ENCODE measurements at regions not wholly inside any gene's neighbourhood (a gene's known extent, or its start where the extent isn't known, plus 50 kb on each side); places are given as distances from the start of the nearest gene placed in this dataset.
"Not testable (repeated sequence)": the region's sequence is repeated elsewhere in the genome, so short reads cannot be mapped to it uniquely, and the experiment has no call there.

- no peak for ATAC-seq
Measured at GRCh38 chr5:109992264-109992915, 302.7 kb downstream of the MAN2A1 start.

DNA sequence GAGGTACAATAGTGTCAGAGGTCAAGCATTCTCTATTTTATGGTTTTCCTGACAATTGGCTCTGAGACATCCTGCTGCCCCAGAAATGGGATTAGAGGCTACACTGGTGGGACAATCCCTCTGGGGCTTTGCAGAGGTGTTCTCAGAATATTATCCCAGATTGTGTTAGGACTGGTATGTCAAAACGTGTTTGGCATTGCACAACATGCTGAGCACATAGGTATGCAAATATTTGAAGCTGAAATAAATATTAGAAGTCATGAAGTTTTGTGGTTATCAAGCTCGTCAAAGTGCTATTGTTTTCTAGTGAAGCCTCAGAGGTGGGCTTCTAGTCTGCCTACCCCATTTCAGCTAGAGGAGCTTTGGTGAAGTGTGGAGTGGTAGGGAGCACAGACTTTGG is 304.4 kb downstream of the MAN2A1 start:
- ATAC-seq, result no peak

DNA sequence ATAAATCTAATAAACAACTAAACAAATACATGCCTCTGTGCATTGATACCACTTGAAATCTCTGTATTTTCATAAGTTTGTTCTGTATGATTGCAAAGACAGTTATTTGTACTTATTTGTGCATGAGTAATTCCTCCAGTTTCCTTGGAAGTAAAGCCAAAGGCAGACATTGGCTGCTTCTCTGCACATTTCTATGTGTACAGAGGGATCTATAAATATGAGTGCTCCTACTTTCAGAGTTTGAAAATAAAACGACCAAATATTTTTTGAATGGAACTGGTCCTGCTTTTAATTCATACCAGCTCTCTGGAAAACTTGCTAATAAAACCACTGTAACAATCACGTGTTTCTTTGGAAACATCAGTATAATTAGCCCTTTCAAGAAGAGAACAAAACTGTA is 306.5 kb downstream of the MAN2A1 start:
- ATAC-seq, result no peak

- ATAC-seq, result no peak
Measured at GRCh38 chr5:109997161-109997560, 307.4 kb downstream of the MAN2A1 start.

DNA sequence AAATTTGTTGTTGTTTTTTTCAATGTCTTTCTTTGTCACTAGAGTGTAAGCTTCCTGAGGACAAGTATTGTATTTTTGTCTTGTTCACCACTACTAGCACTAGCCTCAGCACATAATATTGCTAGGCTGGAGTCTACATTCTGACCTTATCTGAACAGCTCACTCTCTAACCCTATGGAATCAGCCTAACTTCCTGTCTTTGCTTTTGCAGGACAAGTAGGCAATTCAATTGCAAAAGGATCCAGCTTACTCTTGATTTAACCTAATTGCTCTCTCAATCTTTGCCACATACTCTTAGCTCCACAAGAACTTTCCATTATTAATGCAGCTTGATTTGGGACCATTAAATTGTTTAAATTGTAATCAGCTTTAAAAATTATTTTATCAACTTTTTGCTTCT is 308.5 kb downstream of the MAN2A1 start:
- ATAC-seq, result no peak

- ATAC-seq, result no peak
Measured at GRCh38 chr5:109998726-109999125, 309.0 kb downstream of the MAN2A1 start.

GRCh38 chr5:110001648-110002047 is 311.9 kb downstream of the MAN2A1 start:
- ATAC-seq, result no peak

DNA sequence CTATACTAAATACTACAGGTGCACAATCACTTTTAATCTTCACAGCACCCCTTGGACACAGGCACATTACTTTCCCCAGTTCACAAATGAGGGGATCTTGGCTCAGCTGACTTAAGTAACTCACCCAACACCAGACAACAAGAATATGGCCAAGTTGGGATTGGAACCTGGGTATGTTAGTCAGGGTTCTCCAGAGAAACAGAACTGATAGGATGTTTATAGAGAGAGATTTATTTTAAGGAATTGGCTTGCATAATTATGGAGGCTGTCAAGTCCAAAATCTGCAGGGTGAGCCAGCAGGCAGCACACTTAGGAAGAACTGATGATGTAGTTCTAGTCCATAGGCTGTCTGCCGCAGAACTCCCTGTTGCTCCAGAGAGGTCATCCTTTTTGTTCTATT is 312.9 kb downstream of the MAN2A1 start:
- ATAC-seq, result no peak

DNA sequence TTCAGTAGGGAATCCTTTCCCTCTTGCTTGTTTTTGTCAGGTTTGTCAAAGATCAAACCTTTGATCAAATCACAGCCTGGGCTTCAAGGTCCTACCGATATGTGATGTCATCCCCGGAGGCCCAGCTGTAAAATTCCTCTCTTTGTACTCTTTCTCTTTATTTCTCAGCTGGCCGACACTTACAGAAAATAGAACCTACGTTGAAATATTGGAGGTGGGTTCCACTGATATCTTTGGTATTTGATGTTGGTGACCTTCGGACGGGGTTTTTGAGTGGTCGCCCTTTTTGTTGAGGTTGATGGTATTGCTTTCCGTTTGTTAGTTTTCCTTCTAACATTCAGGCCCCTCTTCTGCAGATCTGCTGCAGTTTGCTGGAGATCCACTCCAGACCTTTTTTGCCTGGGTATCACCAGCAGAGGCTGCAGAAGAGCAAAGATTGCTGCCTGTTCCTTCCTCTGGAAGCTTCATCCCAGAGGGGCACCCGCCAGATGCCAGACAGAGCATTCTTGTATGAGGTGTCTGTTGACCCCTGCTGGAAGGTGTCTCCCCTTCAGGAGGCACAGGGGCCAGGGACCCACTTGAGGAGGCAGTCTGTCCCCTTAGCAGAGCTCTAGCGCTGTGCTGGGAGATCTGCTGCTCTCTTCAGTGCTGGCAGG is 316.3 kb downstream of the MAN2A1 start:
- not testable (repeated sequence) for ATAC-seq

DNA sequence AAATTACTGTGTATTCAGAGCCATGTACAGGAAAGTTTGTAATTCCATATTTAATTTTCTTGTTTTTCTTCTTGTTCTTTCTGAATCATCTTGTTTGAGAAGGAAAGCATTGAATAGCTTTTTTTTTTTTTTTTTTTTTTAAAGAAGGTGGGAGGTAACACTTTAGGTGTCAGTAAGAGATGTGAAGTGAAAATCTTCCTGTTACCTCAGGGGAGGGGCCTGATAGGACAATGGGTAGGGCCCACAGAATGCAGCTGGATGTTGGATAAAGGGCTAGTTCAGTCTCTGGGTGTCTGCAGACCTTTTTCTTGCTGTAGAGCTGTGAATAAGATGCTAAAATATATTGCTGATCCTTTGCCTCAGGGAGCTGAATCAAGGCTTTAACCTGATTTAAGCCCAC is 317.4 kb downstream of the MAN2A1 start:
- ATAC-seq, result no peak

DNA sequence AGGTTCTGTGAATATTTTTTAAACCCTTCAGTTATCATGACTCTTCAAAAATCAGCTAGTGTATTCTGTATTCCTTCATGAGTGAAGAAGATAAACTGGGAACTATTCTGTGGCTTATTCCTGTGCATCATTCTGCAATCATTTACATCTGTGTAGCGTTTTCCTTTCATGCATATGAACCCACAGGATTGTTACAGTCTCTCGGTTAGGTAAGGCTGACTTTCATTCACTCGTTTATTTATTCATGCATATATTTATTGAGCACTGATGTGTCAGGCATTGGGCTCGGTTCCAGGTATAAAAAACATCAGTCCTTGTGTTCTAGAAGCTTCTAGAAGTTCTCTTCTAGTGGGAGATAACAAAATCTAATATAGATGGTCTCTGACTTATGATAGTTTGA is 318.4 kb downstream of the MAN2A1 start:
- no peak for ATAC-seq

- no peak for ATAC-seq
Measured at GRCh38 chr5:110012145-110012544, 322.4 kb downstream of the MAN2A1 start.

DNA sequence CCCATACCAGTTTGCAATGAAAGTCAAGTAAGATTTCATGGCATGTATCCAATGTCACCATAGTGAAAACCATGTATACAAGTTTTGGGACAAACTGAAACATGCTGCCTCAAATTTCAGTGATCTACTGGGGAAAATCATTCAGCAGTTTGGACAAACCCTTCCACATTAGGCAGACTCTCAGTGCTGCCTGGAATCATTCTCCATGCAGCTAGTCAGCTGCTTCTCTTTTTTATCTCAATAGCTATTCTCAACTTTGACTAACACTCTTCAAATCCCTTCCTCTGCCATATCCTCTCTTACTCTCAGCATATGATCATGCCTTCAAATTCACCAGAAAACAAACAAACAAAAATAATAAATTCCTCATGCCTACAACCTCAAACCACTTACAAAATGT is 323.3 kb downstream of the MAN2A1 start:
- ATAC-seq, result no peak

GRCh38 chr5:110017854-110018253 is 328.1 kb downstream of the MAN2A1 start:
- no peak for ATAC-seq

GRCh38 chr5:110018509-110018908 is 328.8 kb downstream of the MAN2A1 start:
- no peak for ATAC-seq

GRCh38 chr5:110019119-110019518 is 329.4 kb downstream of the MAN2A1 start:
- ATAC-seq, result no peak

GRCh38 chr5:110019780-110020179 is 330.1 kb downstream of the MAN2A1 start:
- ATAC-seq, result no peak

DNA sequence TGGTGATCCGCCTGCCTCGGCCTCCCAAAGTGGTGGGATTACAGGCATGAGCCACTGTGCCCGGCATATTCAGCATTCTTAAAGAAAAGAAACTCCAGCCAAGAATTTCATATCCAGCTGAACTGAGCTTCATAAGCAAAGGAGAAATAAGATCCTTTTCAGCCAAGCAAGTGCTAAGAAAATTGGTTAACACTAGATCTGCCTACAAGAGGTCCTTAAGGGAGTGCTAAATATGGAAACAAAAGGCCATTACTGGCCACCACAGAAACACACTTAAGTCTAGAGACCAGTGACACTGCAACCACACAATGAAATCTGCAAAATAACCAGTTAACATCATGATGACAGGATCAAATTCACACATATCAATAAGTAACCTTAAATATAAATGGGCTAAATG is 331.5 kb downstream of the MAN2A1 start:
- no peak for ATAC-seq

- no peak for ATAC-seq
Measured at GRCh38 chr5:110025160-110025559, 335.4 kb downstream of the MAN2A1 start.

DNA sequence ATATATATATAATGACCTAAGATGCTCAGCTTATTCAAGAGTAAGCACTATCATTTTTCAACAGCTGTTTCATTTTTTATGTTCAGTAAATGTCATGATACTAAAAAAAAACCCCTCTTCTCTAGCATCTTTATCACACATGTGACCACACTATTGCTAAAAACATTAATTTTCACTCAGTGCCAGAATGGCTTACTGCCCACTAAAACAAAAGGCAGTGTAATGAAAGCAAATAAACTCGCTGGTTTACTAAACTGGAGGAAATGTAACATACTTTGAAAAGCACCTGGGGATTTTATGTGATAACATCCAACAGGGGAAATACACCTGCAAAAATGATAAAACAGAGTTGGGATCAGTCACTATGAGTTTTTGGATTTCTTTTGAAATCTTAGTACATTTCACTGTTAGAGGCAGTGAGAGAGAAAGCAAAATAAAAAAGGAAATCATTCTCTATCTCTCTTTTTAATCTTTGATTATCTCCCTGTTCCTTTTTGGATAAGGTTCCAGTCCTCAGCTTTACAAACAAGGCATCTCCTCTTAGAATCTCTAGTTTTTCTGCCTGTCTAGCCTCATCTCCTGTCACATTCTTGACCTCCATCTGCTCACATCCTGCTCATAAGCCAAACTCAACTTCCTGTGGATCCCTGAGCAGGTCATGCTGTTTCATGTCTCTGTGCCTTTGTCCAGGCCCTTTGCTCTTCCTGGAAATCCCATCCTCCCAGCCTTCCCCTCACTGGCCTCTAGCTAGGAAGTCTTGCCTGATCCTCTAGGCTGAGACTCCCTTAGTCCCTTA is 338.0 kb downstream of the MAN2A1 start:
- peak in 1 of 2 donors; percentile 20 for ATAC-seq

DNA sequence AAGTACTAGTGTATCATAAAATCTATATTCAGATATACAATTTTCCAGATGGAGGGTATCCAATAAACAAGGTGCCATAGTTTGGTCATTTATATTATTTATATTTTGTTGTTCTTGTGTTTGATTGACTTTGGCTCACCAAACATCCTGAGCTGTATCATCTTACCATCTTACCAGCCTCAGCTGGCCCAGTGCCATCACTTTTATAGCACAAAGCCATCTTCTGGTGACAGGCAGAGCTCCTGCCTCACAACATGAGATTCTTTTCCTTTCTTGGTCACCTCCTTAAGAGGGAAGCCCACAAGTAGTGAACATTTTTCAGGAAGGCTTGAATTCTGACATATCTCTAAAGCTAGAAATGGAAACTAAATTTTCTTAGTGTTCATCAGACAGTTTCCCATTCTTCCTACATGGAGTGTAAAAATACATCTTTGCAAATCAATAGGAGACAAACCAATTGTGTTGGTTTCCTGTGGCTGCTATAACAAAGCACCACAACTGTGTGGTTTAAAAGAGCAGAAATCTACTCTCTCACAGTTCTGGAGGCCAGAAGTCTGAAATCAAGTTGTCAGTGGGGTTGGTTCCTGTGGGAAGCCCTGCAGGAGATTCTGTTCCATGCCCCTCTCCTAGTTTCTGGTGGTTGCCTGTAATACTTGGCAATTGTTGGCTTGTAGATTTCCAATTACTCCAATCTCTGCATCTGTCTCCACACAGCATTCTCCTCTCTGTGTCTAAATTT is 341.8 kb downstream of the MAN2A1 start:
- ATAC-seq, result no peak

- no peak for ATAC-seq
Measured at GRCh38 chr5:110032376-110032775, 342.6 kb downstream of the MAN2A1 start.

DNA sequence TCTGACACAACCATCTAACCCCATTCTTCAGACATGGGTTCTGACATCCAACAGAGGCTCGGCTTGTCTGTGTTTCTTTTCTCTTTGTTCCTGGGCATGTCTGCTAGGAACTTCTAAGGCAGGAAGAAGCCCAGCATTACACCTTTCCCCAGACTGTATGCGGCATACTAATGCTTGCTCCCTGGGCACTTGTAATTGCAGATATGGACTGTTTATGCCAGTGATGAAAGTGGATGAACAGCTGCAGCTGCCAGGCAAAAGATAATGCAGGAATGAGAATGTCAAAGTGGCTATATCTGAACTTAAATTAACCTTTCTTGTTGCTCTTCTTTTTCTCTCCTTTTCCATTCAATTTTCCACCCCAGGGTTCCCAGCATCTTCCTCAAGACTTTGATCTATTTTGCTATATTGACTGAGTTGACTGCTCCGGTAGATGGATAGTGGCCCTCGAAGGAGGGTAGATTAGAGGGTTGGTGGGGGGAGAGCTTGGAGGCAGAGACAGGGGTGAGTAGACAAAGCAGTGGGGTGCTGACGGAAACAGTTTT is 344.4 kb downstream of the MAN2A1 start:
- ATAC-seq, result no peak
